K562 (cell line): ENCODE measurements at regions not wholly inside any gene's neighbourhood (a gene's known extent, or its start where the extent isn't known, plus 50 kb on each side); places are given as distances from the start of the nearest gene placed in this dataset.

ENCODE experiments used
- ATAC-seq: fragments of 200-7000 bp; cut with Tn5 transposase; 3 replicates; pipeline ENCODE4 v1.9.1; 2020; ENCODE audit warnings: moderate library complexity
- BruUV-seq: library from RNA; stranded (reverse); fragments of 400-500 nt; replicated peaks from 2 replicates; lab custom pipeline; 2021; lab: Mats Ljungman, UMichigan
- CTCF ChIA-PET: fragments of 300-600 bp; formaldehyde crosslinking; extraction: SDS; loops from one replicate; lab custom pipeline; 2021; ENCODE audit warnings: low intra/inter-chr PET ratio; lab: Yijun Ruan, JAX
- POLR2A ChIA-PET: fragments of 300-600, 350-650 bp; sonication (Branson Sonifier 250); formaldehyde crosslinking; extraction: SDS; loops from one replicate; lab custom pipeline; 2021; ENCODE audit warnings: antibody characterized with exemption, inconsistent platforms; lab: Yijun Ruan, JAX
- DNase-seq, 4 experiments: peaks; one replicate each; pipeline versions ENCODE4 v3.0.0 to v3.0.0-alpha.2; 2011 to 2018; ENCODE audit warnings: low spot score in 3 of 4, mixed read lengths in 3 of 4; ENCODE audit errors: extremely low read depth in 1 of 4
- FAIRE-seq: peaks from 2 replicates; lab custom pipeline; 2011; peaks lifted over from hg19 to GRCh38; lab: Jason Lieb, UNC
- H2AFZ ChIP-seq: 2 replicates; pipeline ENCODE4 v1.6.0; 2011; ENCODE audit warnings: low read depth, low read length, control low read depth, inconsistent platforms
- H3K27ac ChIP-seq: fragments of 200-600 bp; 3 replicates; pipeline ENCODE4 v1.8.0; 2011; ENCODE audit warnings: low read depth, mild to moderate bottlenecking, control low read depth, inconsistent platforms, low read length, moderate library complexity, mixed read lengths; ENCODE audit errors: extremely low read depth
- H3K27me3 ChIP-seq, 2 experiments: fragments of 300-600 bp in 1 of 2; 2 replicates in 1 of 2; 3 replicates in 1 of 2; pipeline versions ENCODE4 v1.6.0 to v1.8.0; 2011; ENCODE audit warnings: inconsistent platforms in 2 of 2, low read length in 2 of 2, mild to moderate bottlenecking in 1 of 2, mixed read lengths in 1 of 2, moderate library complexity in 1 of 2; ENCODE audit not compliant: control insufficient read depth in 2 of 2, insufficient read depth in 2 of 2
- H3K36me3 ChIP-seq: fragments of 300-600 bp; 3 replicates; pipeline ENCODE4 v1.8.0; 2011; ENCODE audit warnings: mild to moderate bottlenecking, low read length, inconsistent platforms; ENCODE audit not compliant: control insufficient read depth, insufficient read depth
- H3K4me1 ChIP-seq, 2 experiments: fragments of 200-600 bp in 1 of 2; replicated peaks in 1 of 2; 2 replicates in 1 of 2; 3 replicates in 1 of 2; pipeline versions ENCODE4 v1.5.1 to v1.8.0; 2011; ENCODE audit warnings: inconsistent platforms in 2 of 2, low read length in 2 of 2, mild to moderate bottlenecking in 1 of 2, mixed read lengths in 1 of 2, moderate library complexity in 1 of 2; ENCODE audit not compliant: control insufficient read depth in 2 of 2, insufficient read depth in 2 of 2
- H3K4me2 ChIP-seq: 2 replicates; pipeline ENCODE4 v1.6.1; 2011; ENCODE audit warnings: low read length, control low read depth, inconsistent platforms, mixed read lengths; ENCODE audit not compliant: insufficient read depth
- H3K4me3 ChIP-seq: fragments of 200-600 bp; sonication (generic), shearing (Covaris generic); 2 replicates; pipeline ENCODE4 v1.5.1; 2016; ENCODE audit warnings: control low read depth, inconsistent platforms
- H3K79me2 ChIP-seq: fragments of 200-600 bp; 3 replicates; pipeline ENCODE4 v1.8.0; 2011; ENCODE audit warnings: low read length, inconsistent platforms; ENCODE audit not compliant: control insufficient read depth, insufficient read depth
- H3K9ac ChIP-seq, 2 experiments: 2 replicates each; pipeline versions ENCODE4 v1.6.0 to v1.6.1; 2011; ENCODE audit warnings: low read depth in 2 of 2, low read length in 2 of 2, control low read depth in 1 of 2, inconsistent platforms in 1 of 2, mild to moderate bottlenecking in 1 of 2, mixed read lengths in 1 of 2; ENCODE audit not compliant: insufficient read depth in 1 of 2
- H3K9me1 ChIP-seq: one replicate; pipeline ENCODE4 v1.6.0; 2011; ENCODE audit warnings: inconsistent platforms, mild to moderate bottlenecking, low read length, moderate library complexity; ENCODE audit not compliant: control insufficient read depth, insufficient read depth
- H3K9me3 ChIP-seq: replicated peaks from 2 replicates; pipeline ENCODE4 v1.5.1; 2011; ENCODE audit warnings: low read depth, low read length, inconsistent platforms; ENCODE audit not compliant: control insufficient read depth, insufficient read depth
- H4K20me1 ChIP-seq: replicated peaks from 2 replicates; pipeline ENCODE4 v1.6.1; 2011; ENCODE audit warnings: low read length, inconsistent platforms, mixed read lengths; ENCODE audit not compliant: control insufficient read depth, insufficient read depth
- ATF2 ChIP-seq: sonication (generic); formaldehyde crosslinking; IDR thresholded peaks from 2 replicates; pipeline ENCODE4 v1.8.1; 2022; ENCODE audit warnings: missing genetic modification reagents
- CBX8 ChIP-seq: fragments of 200-600 bp; sonication (generic); IDR thresholded peaks from 2 replicates; pipeline ENCODE4 v1.6.1; 2012; ENCODE audit warnings: borderline replicate concordance, mixed run types, low read depth, mild to moderate bottlenecking, moderate library complexity, mixed read lengths, low read length, control low read depth, inconsistent platforms; ENCODE audit not compliant: poor library complexity, severe bottlenecking; ENCODE audit errors: extremely low read depth
- CREB3 ChIP-seq: fragments of 450-650 bp; conservative IDR thresholded peaks from 2 replicates; pipeline ENCODE4 v1.6.1; 2016; ENCODE audit warnings: missing genetic modification characterization, low read depth, mild to moderate bottlenecking, missing compliant biosample characterization, moderate library complexity
- GATAD2B ChIP-seq: fragments of 450-650 bp; IDR thresholded peaks from 2 replicates; pipeline ENCODE4 v1.6.1; 2017; ENCODE audit warnings: mild to moderate bottlenecking, borderline replicate concordance
- HDAC3 ChIP-seq: fragments of 450-650 bp; IDR thresholded peaks from 2 replicates; pipeline ENCODE4 v1.6.1; 2018; ENCODE audit warnings: borderline replicate concordance, mild to moderate bottlenecking, moderate library complexity; ENCODE audit not compliant: partially characterized antibody
- MED1 ChIP-seq: sonication (generic); formaldehyde crosslinking; IDR thresholded peaks from 2 replicates; pipeline ENCODE4 v1.8.1; 2023; ENCODE audit warnings: missing genetic modification reagents, borderline replicate concordance
- ZNF143 ChIP-seq: sonication (generic); formaldehyde crosslinking; IDR thresholded peaks from 2 replicates; pipeline ENCODE4 v1.9.0; 2022; ENCODE audit warnings: mild to moderate bottlenecking, missing genetic modification reagents
- ZNF184 ChIP-seq: sonication (generic); formaldehyde crosslinking; IDR thresholded peaks from 2 replicates; pipeline ENCODE4 v1.5.0; 2020; ENCODE audit warnings: missing genetic modification reagents
- ZNF644 ChIP-seq: fragments of 200-800 bp; sonication (Bioruptor generic); IDR thresholded peaks from 2 replicates; pipeline ENCODE4 v1.6.1; 2016; ENCODE audit warnings: low read depth, missing genetic modification characterization, missing compliant biosample characterization
- ZNF717 ChIP-seq: fragments of 250-450 bp; sonication (Bioruptor Pico); IDR thresholded peaks from 2 replicates; pipeline ENCODE4 v1.5.0; 2021
- ZNF764 ChIP-seq: fragments of 250-450 bp; sonication (Bioruptor Pico); IDR thresholded peaks from 2 replicates; pipeline ENCODE4 v1.4.0; 2020; ENCODE audit warnings: low read depth, mild to moderate bottlenecking, moderate library complexity
- WGBS: fragments of 100-300 bp; shearing (Covaris generic); methylation state at CpG from one replicate; pipeline ENCODE4 v1.1.6; 2016; ENCODE audit warnings: low coverage, mixed read lengths; ENCODE audit not compliant: insufficient coverage; ENCODE audit errors: missing lambda C conversion rate; 5-methylcytosine and 5-hydroxymethylcytosine counted together
- in situ Hi-C: fragments of 300-500 bp; cut with MboI; formaldehyde crosslinking; loops from 4 replicates; pipeline ENCODE4 v1.15.0; 2018; ENCODE audit warnings: inconsistent platforms, mixed read lengths
- intact Hi-C: fragments of 100-400 bp; cut with micrococcal nuclease; formaldehyde crosslinking; loops from 2 replicates; pipeline ENCODE4 v1.14.2; 2022

- Histone ChIP-seq H3K36me3 (no peaks in the 10 kb centered on the region), H2AFZ (no peak overlapping the region)
- CTCF ChIA-PET = no interaction called here
- ATAC-seq = no peak
- DNase-seq = no peak
- no peak for TF ChIP-seq ATF2 (CRISPR knock-in tag)
- no peak for TF ChIP-seq CBX8
- peak; percentile 86 for TF ChIP-seq ZNF184 (CRISPR knock-in tag)
- TF ChIP-seq, all 486 proteins: peak for 1
- no peaks in the 10 kb centered on the region for H3K79me2 ChIP-seq
- H3K27ac ChIP-seq = no peak overlapping the region
- 0% methylated on average over 2 of the region's 2 CpGs for WGBS
- no peak for FAIRE-seq
- no peak overlapping the region for H3K9ac ChIP-seq
- H3K9me3 ChIP-seq = no peaks in the 10 kb centered on the region
- intact Hi-C loops = no loop called here
- peaks cover 2 to 39% of the 10 kb centered on the region in 2 experiments; a peak in 3 of 5 replicates for H3K27me3 ChIP-seq
- no peak overlapping the region for H3K4me3 ChIP-seq
- POLR2A ChIA-PET = no interaction called here
- no peak overlapping the region for H3K4me2 ChIP-seq
- H3K9me1 ChIP-seq = no peaks in the 10 kb centered on the region
- no TSS peak for BruUV-seq
- no peaks in the 10 kb centered on the region for H3K4me1 ChIP-seq
- in situ Hi-C loops = no loop called here
- H4K20me1 ChIP-seq = no peaks in the 10 kb centered on the region
Measured at GRCh38 chr11:116530705-116531104, 242.1 kb downstream of the BUD13 start.

GRCh38 chr11:116529271-116529670 lies 243.5 kb downstream of the BUD13 start:
- Histone ChIP-seq H3K79me2 (no peaks in the 10 kb centered on the region), H2AFZ (no peak overlapping the region), H3K9ac (no peak overlapping the region), H4K20me1 (no peaks in the 10 kb centered on the region), H3K9me1 (no peaks in the 10 kb centered on the region), H3K27me3 (peaks cover 0 to 25% of the 10 kb centered on the region in 2 experiments; a peak in 2 of 5 replicates), H3K36me3 (no peaks in the 10 kb centered on the region), H3K4me3 (no peak overlapping the region), H3K4me1 (no peaks in the 10 kb centered on the region), H3K4me2 (no peak overlapping the region), H3K9me3 (no peaks in the 10 kb centered on the region), H3K27ac (no peak overlapping the region)
- WGBS = 0% methylated on average over 4 of the region's 4 CpGs
- no TSS peak for BruUV-seq
- no peak for ATAC-seq
- in situ Hi-C loops = no loop called here
- FAIRE-seq = no peak
- POLR2A ChIA-PET = no interaction called here
- no peak for DNase-seq
- intact Hi-C loops = no loop called here
- CTCF ChIA-PET = no interaction called here
- TF ChIP-seq GATAD2B (no peak), CREB3 (tag) (no peak), ZNF644 (tag) (no peak), MED1 (CRISPR knock-in tag) (no peak), HDAC3 (no peak), ZNF764 (CRISPR knock-in tag) (no peak), ZNF143 (CRISPR knock-in tag) (no peak), ZNF717 (CRISPR knock-in tag) (no peak)
